ENCODE measurements at regions not wholly inside any gene's neighbourhood (a gene's known extent, or its start where the extent isn't known, plus 50 kb on each side); places are given as distances from the start of the nearest gene placed in this dataset.

DNA sequence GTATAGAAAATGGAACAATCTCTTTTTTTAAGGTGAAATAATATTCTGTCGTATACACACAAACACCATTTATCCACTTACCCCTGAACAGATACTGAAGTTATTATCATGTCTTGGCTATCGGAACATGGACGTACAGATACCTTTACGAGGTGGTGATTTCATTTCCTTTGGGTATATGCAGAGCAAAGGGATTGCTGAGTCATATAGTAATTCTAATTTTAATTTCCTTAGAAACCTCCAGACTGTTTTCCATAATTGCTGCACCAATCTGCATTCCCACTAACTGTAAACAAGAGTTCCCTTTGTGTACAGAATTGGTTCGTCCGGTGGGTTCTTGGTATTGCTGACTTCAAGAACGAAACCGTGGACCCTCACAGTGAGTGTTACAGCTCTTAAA lies 179.4 kb downstream of the SHOX2 start:
- no peaks in the 10 kb centered on the region for H3K36me3 ChIP-seq (ENCODE audit: low read depth, missing control alignments)
- no peaks in the 10 kb centered on the region for H3K27me3 ChIP-seq
- intact Hi-C loops (cut with DNase I; ENCODE audit: low total_unique reads): no loop called here
- DNase-seq: no peak
- no peak overlapping the region for H3K27ac ChIP-seq
- no peak overlapping the region for H3K4me3 ChIP-seq
- WGBS, 2 donors: 84 to 90% methylated on average over 8 of the region's 8 CpGs
- no peaks in the 10 kb centered on the region for H3K9me3 ChIP-seq
- no peak for TF ChIP-seq POLR2A (IDR thresholded peaks at IDR 0.05)
- TF ChIP-seq, protein P1, sequence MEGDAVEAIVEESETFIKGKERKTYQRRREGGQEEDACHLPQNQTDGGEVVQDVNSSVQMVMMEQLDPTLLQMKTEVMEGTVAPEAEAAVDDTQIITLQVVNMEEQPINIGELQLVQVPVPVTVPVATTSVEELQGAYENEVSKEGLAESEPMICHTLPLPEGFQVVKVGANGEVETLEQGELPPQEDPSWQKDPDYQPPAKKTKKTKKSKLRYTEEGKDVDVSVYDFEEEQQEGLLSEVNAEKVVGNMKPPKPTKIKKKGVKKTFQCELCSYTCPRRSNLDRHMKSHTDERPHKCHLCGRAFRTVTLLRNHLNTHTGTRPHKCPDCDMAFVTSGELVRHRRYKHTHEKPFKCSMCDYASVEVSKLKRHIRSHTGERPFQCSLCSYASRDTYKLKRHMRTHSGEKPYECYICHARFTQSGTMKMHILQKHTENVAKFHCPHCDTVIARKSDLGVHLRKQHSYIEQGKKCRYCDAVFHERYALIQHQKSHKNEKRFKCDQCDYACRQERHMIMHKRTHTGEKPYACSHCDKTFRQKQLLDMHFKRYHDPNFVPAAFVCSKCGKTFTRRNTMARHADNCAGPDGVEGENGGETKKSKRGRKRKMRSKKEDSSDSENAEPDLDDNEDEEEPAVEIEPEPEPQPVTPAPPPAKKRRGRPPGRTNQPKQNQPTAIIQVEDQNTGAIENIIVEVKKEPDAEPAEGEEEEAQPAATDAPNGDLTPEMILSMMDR (IDR thresholded peaks at IDR 0.05): no peak
- H3K4me1 ChIP-seq: no peaks in the 10 kb centered on the region

DNA sequence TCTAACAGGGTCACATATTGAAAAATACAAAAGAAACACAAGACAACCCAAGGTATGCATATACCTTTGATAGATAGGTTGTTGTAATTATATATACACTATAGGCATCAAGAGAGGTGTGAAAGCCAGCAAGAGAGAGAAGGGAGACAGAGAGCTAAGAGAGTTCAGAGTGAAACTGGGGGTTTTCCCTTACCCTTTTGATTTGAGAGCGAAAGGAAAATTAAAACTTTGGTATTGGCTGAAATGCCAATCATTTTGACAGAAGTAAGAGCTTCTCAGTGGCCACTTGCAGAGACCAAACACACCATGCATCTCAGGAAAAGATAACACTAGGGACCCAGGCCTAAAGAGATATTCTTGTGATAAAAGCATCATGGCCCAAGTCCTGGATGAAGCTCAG lies 183.6 kb downstream of the SHOX2 start:
- Histone ChIP-seq H3K9me3 (no peaks in the 10 kb centered on the region), H3K27me3 (no peaks in the 10 kb centered on the region), H3K4me3 (no peak overlapping the region), H3K4me1 (no peaks in the 10 kb centered on the region), H3K27ac (no peak overlapping the region), H3K36me3 (ENCODE audit: low read depth, missing control alignments) (no peaks in the 10 kb centered on the region)
- intact Hi-C loops (cut with DNase I; ENCODE audit: low total_unique reads): no loop called here
- TF ChIP-seq POLR2A (IDR thresholded peaks at IDR 0.05): no peak
- TF ChIP-seq, protein P1 (IDR thresholded peaks at IDR 0.05): no peak
- no peak for DNase-seq
- WGBS, 2 donors: 81 to 100% methylated on average over 1 of the region's 1 CpG

DNA sequence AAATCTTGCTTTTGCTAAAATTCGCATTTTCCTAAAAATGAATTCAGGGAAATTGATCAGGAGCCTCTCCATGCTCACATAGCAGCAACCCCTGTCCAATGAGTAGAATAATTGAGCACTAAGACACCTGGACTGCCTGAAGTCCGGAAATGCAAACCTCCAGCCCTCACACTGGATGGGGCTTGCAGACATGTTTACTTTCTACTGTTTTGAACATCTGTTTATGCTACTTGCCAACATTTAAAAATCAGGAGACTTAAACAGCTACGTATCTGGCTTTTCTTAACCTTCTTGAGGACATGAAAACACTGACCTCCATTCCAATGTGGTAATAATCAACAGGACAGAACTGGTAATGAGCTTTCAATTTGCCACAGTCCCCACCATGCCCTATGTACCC lies 184.4 kb downstream of the SHOX2 start:
- no peak overlapping the region for H3K27ac ChIP-seq
- TF ChIP-seq, protein P1 (IDR thresholded peaks at IDR 0.05): no peak
- no peak for TF ChIP-seq POLR2A (IDR thresholded peaks at IDR 0.05)
- H3K4me1 ChIP-seq: no peaks in the 10 kb centered on the region
- DNase-seq: no peak
- intact Hi-C loops (cut with DNase I; ENCODE audit: low total_unique reads): no loop called here
- no peaks in the 10 kb centered on the region for H3K27me3 ChIP-seq
- WGBS, 2 donors: 63 to 67% methylated on average over 3 of the region's 3 CpGs
- no peaks in the 10 kb centered on the region for H3K9me3 ChIP-seq
- H3K36me3 ChIP-seq (ENCODE audit: low read depth, missing control alignments): no peaks in the 10 kb centered on the region
- no peak overlapping the region for H3K4me3 ChIP-seq

DNA sequence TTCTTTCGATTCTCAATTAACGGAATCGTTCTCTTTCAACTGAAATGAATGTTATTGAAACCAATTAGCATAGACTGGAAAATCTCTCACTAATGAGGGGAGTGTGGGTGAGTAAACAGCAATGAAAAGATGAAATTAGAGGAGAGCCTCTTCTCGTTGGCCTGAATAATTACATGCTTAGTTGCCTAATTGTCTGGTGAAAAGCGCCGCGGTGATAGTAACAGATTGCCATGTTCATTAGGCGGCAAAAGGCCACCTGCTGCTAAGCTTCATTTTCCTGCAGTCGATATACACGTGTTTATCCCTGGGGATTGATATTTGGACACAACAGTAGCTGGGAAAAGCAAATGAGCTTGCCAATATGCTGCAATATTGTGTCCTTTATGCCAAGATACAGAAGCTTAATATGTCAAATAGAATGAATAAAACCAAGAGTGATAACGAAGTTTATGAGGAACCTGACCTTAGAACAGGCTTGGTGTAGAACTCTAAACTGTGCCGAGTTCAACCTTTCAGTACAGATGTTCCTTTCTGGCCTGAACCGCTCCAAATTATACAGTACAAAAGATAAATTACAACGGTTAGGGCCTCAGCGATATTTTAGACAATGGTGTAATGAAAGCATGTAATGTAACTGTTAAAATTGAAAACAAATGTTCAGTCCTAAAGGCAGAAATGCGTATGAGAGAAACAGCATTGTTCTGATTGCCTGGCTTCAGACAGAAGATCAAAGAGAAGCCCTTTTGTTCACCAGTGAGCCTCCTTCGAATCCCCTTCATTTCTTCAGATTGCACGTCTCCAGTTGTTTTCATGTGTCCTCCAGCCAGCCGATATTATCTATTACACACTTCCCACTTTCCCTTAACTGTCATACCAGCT lies 185.2 kb downstream of the SHOX2 start:
- DNase-seq: no peak
- WGBS, 2 donors: 33 to 35% methylated on average over 19 of the region's 19 CpGs
- no peaks in the 10 kb centered on the region for H3K9me3 ChIP-seq
- TF ChIP-seq, protein P1 (IDR thresholded peaks at IDR 0.05): no peak
- TF ChIP-seq POLR2A (IDR thresholded peaks at IDR 0.05): no peak
- intact Hi-C loops (cut with DNase I; ENCODE audit: low total_unique reads): no loop called here
- no peak overlapping the region for H3K4me3 ChIP-seq
- H3K27me3 ChIP-seq: no peaks in the 10 kb centered on the region
- no peaks in the 10 kb centered on the region for H3K36me3 ChIP-seq (ENCODE audit: low read depth, missing control alignments)
- no peak overlapping the region for H3K27ac ChIP-seq
- no peaks in the 10 kb centered on the region for H3K4me1 ChIP-seq

Data from testis (tissue), 2 donors.